Effector memory CD4-positive, alpha-beta T cell (primary cell): ENCODE measurements at regions not wholly inside any gene's neighbourhood (a gene's known extent, or its start where the extent isn't known, plus 50 kb on each side); places are given as distances from the start of the nearest gene placed in this dataset.

Source experiments
- DNase-seq, 3 donors: peaks; one replicate each; pipeline ENCODE4 v3.0.0-alpha.2; 2020
- H3K27ac ChIP-seq: 2 replicates; pipeline ENCODE4 v1.7.0; 2013; ENCODE audit warnings: mild to moderate bottlenecking, low read length, moderate library complexity; ENCODE audit not compliant: insufficient read depth, poor library complexity, severe bottlenecking
- H3K27me3 ChIP-seq: replicated peaks from 2 replicates; pipeline ENCODE4 v1.7.0; 2013; ENCODE audit warnings: mild to moderate bottlenecking, low read length; ENCODE audit not compliant: insufficient read depth, control insufficient read depth, poor library complexity, severe bottlenecking
- H3K36me3 ChIP-seq: 2 replicates; pipeline ENCODE4 v1.7.0; 2013; ENCODE audit warnings: mild to moderate bottlenecking, low read length, moderate library complexity; ENCODE audit not compliant: control insufficient read depth, insufficient read depth
- H3K4me1 ChIP-seq: 2 replicates; pipeline ENCODE4 v1.7.0; 2013; ENCODE audit warnings: low read length, mild to moderate bottlenecking; ENCODE audit not compliant: control insufficient read depth, insufficient read depth, poor library complexity, severe bottlenecking
- H3K4me3 ChIP-seq: 2 replicates; pipeline ENCODE4 v1.7.0; 2013; ENCODE audit warnings: low read length, low read depth, mild to moderate bottlenecking; ENCODE audit not compliant: insufficient read depth, poor library complexity, severe bottlenecking
- H3K9me3 ChIP-seq: 2 replicates; pipeline ENCODE4 v1.7.0; 2013; ENCODE audit warnings: mild to moderate bottlenecking, low read length, moderate library complexity; ENCODE audit not compliant: control insufficient read depth

- Histone ChIP-seq H3K4me1 (no peaks in the 10 kb centered on the region), H3K27ac (no peak overlapping the region), H3K27me3 (no peaks in the 10 kb centered on the region), H3K36me3 (no peaks in the 10 kb centered on the region), H3K4me3 (no peak overlapping the region), H3K9me3 (no peaks in the 10 kb centered on the region)
- no peak for DNase-seq
These were observed 148.3 kb upstream of the TMEM170B start for GRCh38 chr6:11388983-11389944.

GRCh38 chr6:11387707-11388430, 149.7 kb upstream of the TMEM170B start:
- peaks cover under 1% of the 10 kb centered on the region for H3K4me1 ChIP-seq
- no peak overlapping the region for H3K27ac ChIP-seq
- no peaks in the 10 kb centered on the region for H3K9me3 ChIP-seq
- H3K36me3 ChIP-seq, result no peaks in the 10 kb centered on the region
- DNase-seq, result no peak
- H3K4me3 ChIP-seq, result no peak overlapping the region
- H3K27me3 ChIP-seq, result no peaks in the 10 kb centered on the region

- Histone ChIP-seq H3K4me3 (no peak overlapping the region), H3K27ac (no peak overlapping the region), H3K4me1 (peaks cover 10% of the 10 kb centered on the region), H3K36me3 (no peaks in the 10 kb centered on the region), H3K9me3 (no peaks in the 10 kb centered on the region), H3K27me3 (no peaks in the 10 kb centered on the region)
- DNase-seq, result no peak
These were observed 150.8 kb upstream of the TMEM170B start for GRCh38 chr6:11386726-11387125.

- no peak for DNase-seq
- Histone ChIP-seq H3K27ac (no peak overlapping the region), H3K4me3 (no peak overlapping the region), H3K4me1 (peaks cover 11% of the 10 kb centered on the region), H3K36me3 (no peaks in the 10 kb centered on the region), H3K9me3 (no peaks in the 10 kb centered on the region), H3K27me3 (no peaks in the 10 kb centered on the region)
These were observed 151.2 kb upstream of the TMEM170B start for GRCh38 chr6:11386323-11386722.

DNA sequence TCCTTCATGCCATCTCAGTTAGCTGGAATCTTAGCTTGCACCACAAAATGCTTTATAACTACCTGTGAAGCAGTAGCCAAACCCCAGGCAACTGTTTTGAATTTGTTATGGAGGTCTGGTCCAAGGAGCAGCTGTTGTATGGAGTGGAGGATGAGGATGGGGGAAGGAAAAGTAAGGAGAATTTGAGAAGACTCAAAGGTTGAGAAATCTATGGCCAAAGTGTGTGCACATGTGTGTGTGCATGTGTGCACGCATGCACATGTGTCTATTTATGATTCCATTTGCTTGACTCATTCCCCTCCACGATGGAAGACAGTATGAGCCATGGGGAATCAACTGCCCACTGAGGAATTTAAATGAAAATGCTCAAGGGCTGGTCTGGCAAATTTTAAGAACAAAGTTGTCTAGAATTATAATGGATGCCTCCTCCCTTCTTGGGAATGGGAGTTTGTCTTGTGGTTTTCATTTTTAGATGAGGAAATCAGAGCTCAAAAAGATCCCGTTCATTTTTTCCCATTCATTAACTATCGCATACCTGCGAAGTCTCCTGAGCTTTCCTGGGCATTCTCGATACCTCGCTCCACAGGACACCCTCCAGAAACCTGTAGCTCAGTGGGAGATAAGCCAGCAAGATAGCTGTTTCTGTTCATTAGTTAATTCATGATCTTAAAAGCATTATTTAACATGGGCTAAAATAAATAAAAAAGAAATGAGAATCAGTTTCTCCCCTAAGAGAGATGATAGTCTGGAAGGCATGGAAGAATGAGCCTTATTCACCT, 152.3 kb upstream of the NEDD9 start:
- Histone ChIP-seq H3K9me3 (no peaks in the 10 kb centered on the region), H3K4me1 (peaks cover 27% of the 10 kb centered on the region)
- DNase-seq, result no peak

GRCh38 chr6:11381801-11382513, 149.5 kb upstream of the NEDD9 start:
- H3K4me3 ChIP-seq, result peak overlapping the region; percentile 56
- H3K36me3 ChIP-seq, result no peaks in the 10 kb centered on the region
- H3K27ac ChIP-seq, result peak overlapping the region; percentile 84
- DNase-seq, result peak; percentile 54 to 65 (median 59)
- H3K4me1 ChIP-seq, result peaks cover 27% of the 10 kb centered on the region
- no peaks in the 10 kb centered on the region for H3K27me3 ChIP-seq
- H3K9me3 ChIP-seq, result no peaks in the 10 kb centered on the region

More for the DNA sequence above, 152.3 kb upstream of the NEDD9 start:
- H3K27ac ChIP-seq, result no peak overlapping the region
- H3K4me3 ChIP-seq, result no peak overlapping the region
- H3K36me3 ChIP-seq, result no peaks in the 10 kb centered on the region
- H3K27me3 ChIP-seq, result no peaks in the 10 kb centered on the region

GRCh38 chr6:11380969-11381744, 148.7 kb upstream of the NEDD9 start:
- H3K4me1 ChIP-seq, result peaks cover 27% of the 10 kb centered on the region
- no peaks in the 10 kb centered on the region for H3K9me3 ChIP-seq
- peak overlapping the region; percentile 56 for H3K4me3 ChIP-seq
- H3K27ac ChIP-seq, result peak overlapping the region; percentile 84
- no peaks in the 10 kb centered on the region for H3K36me3 ChIP-seq
- DNase-seq, result no peak
- no peaks in the 10 kb centered on the region for H3K27me3 ChIP-seq

GRCh38 chr6:11380549-11380948, 148.1 kb upstream of the NEDD9 start:
- H3K36me3 ChIP-seq, result no peaks in the 10 kb centered on the region
- H3K27ac ChIP-seq, result no peak overlapping the region
- no peak overlapping the region for H3K4me3 ChIP-seq
- DNase-seq, result no peak
- H3K9me3 ChIP-seq, result no peaks in the 10 kb centered on the region
- H3K27me3 ChIP-seq, result no peaks in the 10 kb centered on the region
- peaks cover 27% of the 10 kb centered on the region for H3K4me1 ChIP-seq

GRCh38 chr6:11379805-11380204, 147.3 kb upstream of the NEDD9 start:
- Histone ChIP-seq H3K36me3 (no peaks in the 10 kb centered on the region), H3K27me3 (no peaks in the 10 kb centered on the region), H3K4me1 (peaks cover 29% of the 10 kb centered on the region), H3K27ac (no peak overlapping the region), H3K4me3 (no peak overlapping the region), H3K9me3 (no peaks in the 10 kb centered on the region)
- DNase-seq, result no peak
